ENCODE measurements at regions not wholly inside any gene's neighbourhood (a gene's known extent, or its start where the extent isn't known, plus 50 kb on each side); places are given as distances from the start of the nearest gene placed in this dataset.

- TF ChIP-seq POLR2A (IDR thresholded peaks at IDR 0.05): no peak
- TF ChIP-seq, protein P1, sequence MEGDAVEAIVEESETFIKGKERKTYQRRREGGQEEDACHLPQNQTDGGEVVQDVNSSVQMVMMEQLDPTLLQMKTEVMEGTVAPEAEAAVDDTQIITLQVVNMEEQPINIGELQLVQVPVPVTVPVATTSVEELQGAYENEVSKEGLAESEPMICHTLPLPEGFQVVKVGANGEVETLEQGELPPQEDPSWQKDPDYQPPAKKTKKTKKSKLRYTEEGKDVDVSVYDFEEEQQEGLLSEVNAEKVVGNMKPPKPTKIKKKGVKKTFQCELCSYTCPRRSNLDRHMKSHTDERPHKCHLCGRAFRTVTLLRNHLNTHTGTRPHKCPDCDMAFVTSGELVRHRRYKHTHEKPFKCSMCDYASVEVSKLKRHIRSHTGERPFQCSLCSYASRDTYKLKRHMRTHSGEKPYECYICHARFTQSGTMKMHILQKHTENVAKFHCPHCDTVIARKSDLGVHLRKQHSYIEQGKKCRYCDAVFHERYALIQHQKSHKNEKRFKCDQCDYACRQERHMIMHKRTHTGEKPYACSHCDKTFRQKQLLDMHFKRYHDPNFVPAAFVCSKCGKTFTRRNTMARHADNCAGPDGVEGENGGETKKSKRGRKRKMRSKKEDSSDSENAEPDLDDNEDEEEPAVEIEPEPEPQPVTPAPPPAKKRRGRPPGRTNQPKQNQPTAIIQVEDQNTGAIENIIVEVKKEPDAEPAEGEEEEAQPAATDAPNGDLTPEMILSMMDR (IDR thresholded peaks at IDR 0.05): no peak
Observed at GRCh38 chr5:26622947-26623346, 415.4 kb downstream of the CDH9 start.
